Testis (tissue), 2 donors: ENCODE measurements at regions not wholly inside any gene's neighbourhood (a gene's known extent, or its start where the extent isn't known, plus 50 kb on each side); places are given as distances from the start of the nearest gene placed in this dataset.

Experiments used
- CTCF ChIP-seq, 3 experiments: fragments of 450-650 bp in 2 of 3; fragments of 200-600 bp in 1 of 3; sonication (generic) in 1 of 3; IDR thresholded peaks; one replicate each; pipeline ENCODE4 v1.5.1; 2016 to 2019; ENCODE audit warnings: antibody characterized with exemption in 3 of 3, mild to moderate bottlenecking in 2 of 3, moderate library complexity in 1 of 3
- POLR2A ChIP-seq: fragments of 450-650 bp; IDR thresholded peaks from one replicate; pipeline ENCODE4 v1.6.1; 2017; ENCODE audit warnings: antibody characterized with exemption, mild to moderate bottlenecking, moderate library complexity

- TF ChIP-seq CTCF (IDR thresholded peaks at IDR 0.05) (no peak), POLR2A (no peak)
These were observed 1415.2 kb downstream of the TBC1D22A start for GRCh38 chr22:48177631-48178030.
